GM19324 (cell line): ENCODE measurements at regions not wholly inside any gene's neighbourhood (a gene's known extent, or its start where the extent isn't known, plus 50 kb on each side); places are given as distances from the start of the nearest gene placed in this dataset.
A peak's percentile ranks its signal among the peaks of the same experiment; 100 is the strongest.
"Not testable (repeated sequence)": the region's sequence is repeated elsewhere in the genome, so short reads cannot be mapped to it uniquely, and the experiment has no call there.

ENCODE experiments used
- ATAC-seq: cut with Tn5 transposase; IDR thresholded peaks from one replicate; pipeline ENCODE4 v1.9.1; 2021; ENCODE audit warnings: mild to moderate bottlenecking, moderate library complexity; ENCODE audit not compliant: unreplicated experiment, low FRiP score

- no peak for ATAC-seq
These were observed 516.9 kb upstream of the TBL1XR1 start for GRCh38 chr3:177713928-177714900.

GRCh38 chr3:177714945-177715344, 517.7 kb upstream of the TBL1XR1 start:
- ATAC-seq = no peak

- ATAC-seq = no peak
These were observed 518.7 kb upstream of the TBL1XR1 start for GRCh38 chr3:177715980-177716379.

- not testable (repeated sequence) for ATAC-seq
These were observed 523.6 kb upstream of the TBL1XR1 start for GRCh38 chr3:177720927-177721326.

- ATAC-seq = no peak
These were observed 524.8 kb upstream of the TBL1XR1 start for GRCh38 chr3:177721864-177722785.

- ATAC-seq = no peak
These were observed 526.8 kb upstream of the TBL1XR1 start for GRCh38 chr3:177724020-177724638.

- ATAC-seq = no peak
These were observed 527.9 kb upstream of the TBL1XR1 start for GRCh38 chr3:177725165-177725564.

- no peak for ATAC-seq
These were observed 529.5 kb upstream of the TBL1XR1 start for GRCh38 chr3:177726807-177727206.

- no peak for ATAC-seq
These were observed 532.8 kb upstream of the TBL1XR1 start for GRCh38 chr3:177729956-177730681.

- ATAC-seq = no peak
These were observed 533.5 kb upstream of the TBL1XR1 start for GRCh38 chr3:177730814-177731213.

GRCh38 chr3:177731644-177732268, 534.5 kb upstream of the TBL1XR1 start:
- ATAC-seq = no peak

- no peak for ATAC-seq
These were observed 536.0 kb upstream of the TBL1XR1 start for GRCh38 chr3:177733233-177733632.

- no peak for ATAC-seq
These were observed 536.7 kb upstream of the TBL1XR1 start for GRCh38 chr3:177733936-177734335.

GRCh38 chr3:177735431-177735830, 538.1 kb upstream of the TBL1XR1 start:
- ATAC-seq = no peak

GRCh38 chr3:177739461-177739860, 542.2 kb upstream of the TBL1XR1 start:
- no peak for ATAC-seq

GRCh38 chr3:177740254-177740653, 543.0 kb upstream of the TBL1XR1 start:
- ATAC-seq = no peak

GRCh38 chr3:177742273-177742672, 545.0 kb upstream of the TBL1XR1 start:
- ATAC-seq = peak; percentile 71

GRCh38 chr3:177743173-177743890, 546.0 kb upstream of the TBL1XR1 start:
- ATAC-seq = no peak
